ENCODE measurements at regions not wholly inside any gene's neighbourhood (a gene's known extent, or its start where the extent isn't known, plus 50 kb on each side); places are given as distances from the start of the nearest gene placed in this dataset.

GRCh38 chr2:118665784-118666529 is 181.5 kb downstream of the EN1 start:
- Histone ChIP-seq H3K9me3 (no peaks in the 10 kb centered on the region), H3K4me3 (replicated peaks in 1 of 3) (no peak overlapping the region), H3K36me3 (no peaks in the 10 kb centered on the region), H3K27me3 (no peaks in the 10 kb centered on the region), H3K4me1 (peaks cover 7 to 16% of the 10 kb centered on the region in 2 donors), H3K27ac (no peak overlapping the region)
- intact Hi-C loops (cut with DNase I): no loop called here
- 83 to 86% methylated on average over 4 of the region's 4 CpGs for WGBS, 2 donors
- DNase-seq: no peak
- TF ChIP-seq POLR2A (IDR thresholded peaks at IDR 0.05): no peak
- TF ChIP-seq CTCF (IDR thresholded peaks at IDR 0.05): no peak

- no peaks in the 10 kb centered on the region for H3K36me3 ChIP-seq
- no peaks in the 10 kb centered on the region for H3K27me3 ChIP-seq
- intact Hi-C loops (cut with DNase I): no loop called here
- TF ChIP-seq POLR2A (IDR thresholded peaks at IDR 0.05): no peak
- TF ChIP-seq CTCF (IDR thresholded peaks at IDR 0.05): no peak
- WGBS, 2 donors: 81 to 93% methylated on average over 2 of the region's 2 CpGs
- no peaks in the 10 kb centered on the region for H3K4me1 ChIP-seq
- no peak overlapping the region for H3K4me3 ChIP-seq (replicated peaks in 1 of 3)
- H3K9me3 ChIP-seq: no peaks in the 10 kb centered on the region
- DNase-seq: no peak
- H3K27ac ChIP-seq: no peak overlapping the region
Observed at GRCh38 chr2:118661179-118661578, 186.3 kb downstream of the EN1 start.

GRCh38 chr2:118658596-118659198 is 188.8 kb downstream of the EN1 start:
- H3K27me3 ChIP-seq: no peaks in the 10 kb centered on the region
- no peaks in the 10 kb centered on the region for H3K36me3 ChIP-seq
- no peaks in the 10 kb centered on the region for H3K9me3 ChIP-seq
- H3K27ac ChIP-seq: no peak overlapping the region
- intact Hi-C loops (cut with DNase I): no loop called here
- no peak overlapping the region for H3K4me3 ChIP-seq (replicated peaks in 1 of 3)
- H3K4me1 ChIP-seq: no peaks in the 10 kb centered on the region
- WGBS, 2 donors: 76 to 81% methylated on average over 3 of the region's 3 CpGs
- DNase-seq: no peak
- TF ChIP-seq CTCF (IDR thresholded peaks at IDR 0.05) (no peak), POLR2A (IDR thresholded peaks at IDR 0.05) (no peak)

GRCh38 chr2:118657466-118657865 is 190.0 kb downstream of the EN1 start:
- WGBS, 2 donors: 82 to 87% methylated on average over 2 of the region's 2 CpGs
- no peaks in the 10 kb centered on the region for H3K36me3 ChIP-seq
- intact Hi-C loops (cut with DNase I): no loop called here

More at GRCh38 chr2:118657466-118657865, 190.0 kb downstream of the EN1 start:
- no peak for DNase-seq
- Histone ChIP-seq H3K27me3 (no peaks in the 10 kb centered on the region), H3K27ac (no peak overlapping the region), H3K9me3 (no peaks in the 10 kb centered on the region), H3K4me1 (no peaks in the 10 kb centered on the region), H3K4me3 (replicated peaks in 1 of 3) (no peak overlapping the region)
- TF ChIP-seq POLR2A (IDR thresholded peaks at IDR 0.05): no peak
- TF ChIP-seq CTCF (IDR thresholded peaks at IDR 0.05): no peak

All from thyroid gland (tissue), 4 donors.